Activated B cell treated with CpG ODN at 0.5 μM for 24 hours (primary cell): ENCODE measurements at regions not wholly inside any gene's neighbourhood (a gene's known extent, or its start where the extent isn't known, plus 50 kb on each side); places are given as distances from the start of the nearest gene placed in this dataset.

Experiments
- ATAC-seq: fragments of 200-7000 bp; cut with Tn5 transposase; one replicate; pipeline ENCODE4 v1.10.0; 2021; ENCODE audit warnings: low read depth, mild to moderate bottlenecking, moderate library complexity
- CTCF ChIA-PET: fragments of 350-600 bp; sonication (Branson Sonifier 250); formaldehyde crosslinking; loops from one replicate; lab custom pipeline; 2021; ENCODE audit warnings: antibody characterized with exemption; lab: Charles Lee
- POLR2A ChIA-PET: fragments of 350-600 bp; sonication (Branson Sonifier 250); formaldehyde crosslinking; loops from one replicate; lab custom pipeline; 2021; ENCODE audit warnings: antibody characterized with exemption; lab: Charles Lee
- DNase-seq: peaks from one replicate; pipeline ENCODE4 v3.0.0; 2022
- H3K27ac Mint-ChIP-seq: one replicate; pipeline ENCODE4 v1.8.0; 2020; ENCODE audit warnings: mixed read lengths
- H3K27me3 Mint-ChIP-seq: one replicate; pipeline ENCODE4 v1.8.0; 2021; ENCODE audit warnings: mixed read lengths
- H3K36me3 Mint-ChIP-seq: one replicate; pipeline ENCODE4 v1.8.0; 2021; ENCODE audit warnings: low read depth, mixed read lengths
- H3K4me1 Mint-ChIP-seq: one replicate; pipeline ENCODE4 v1.8.0; 2021; ENCODE audit warnings: mixed read lengths
- H3K4me3 Mint-ChIP-seq: one replicate; pipeline ENCODE4 v1.8.0; 2020; ENCODE audit warnings: mild to moderate bottlenecking, mixed read lengths
- H3K9me3 Mint-ChIP-seq: one replicate; pipeline ENCODE4 v1.8.0; 2020; ENCODE audit warnings: mixed read lengths
- intact Hi-C: fragments of 100-400 bp; cut with micrococcal nuclease; formaldehyde crosslinking; loops from one replicate; pipeline ENCODE4 v1.15.1; 2024
- TF ChIP-seq, protein P1 (sequence below): fragments of 200-600 bp; IDR thresholded peaks from one replicate; pipeline ENCODE4 v1.8.0; 2022; ENCODE audit warnings: antibody characterized with exemption, mild to moderate bottlenecking

DNA sequence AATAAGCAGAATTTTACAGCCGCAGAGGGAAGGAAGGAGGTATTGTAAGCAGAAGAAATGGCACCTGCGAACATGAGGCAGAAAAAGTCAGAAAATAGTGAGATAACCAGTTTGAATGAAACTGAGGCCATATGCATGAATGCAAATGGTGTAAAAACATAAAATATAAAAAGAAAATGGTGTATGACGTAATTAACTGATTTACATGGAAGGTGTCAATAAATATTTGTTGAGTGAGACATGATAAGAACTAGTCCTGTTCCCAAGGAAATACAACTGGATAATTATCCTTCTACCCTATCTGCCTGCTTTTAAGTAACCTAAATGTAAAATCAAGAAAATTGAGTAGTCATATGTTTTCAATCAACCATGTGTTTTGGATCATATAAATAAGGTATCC, 178.1 kb upstream of the TOX3 start:
- intact Hi-C loops: no loop called here
- Mint-ChIP-seq H3K4me3 (no peak overlapping the region), H3K27me3 (no peaks in the 10 kb centered on the region)

DNA sequence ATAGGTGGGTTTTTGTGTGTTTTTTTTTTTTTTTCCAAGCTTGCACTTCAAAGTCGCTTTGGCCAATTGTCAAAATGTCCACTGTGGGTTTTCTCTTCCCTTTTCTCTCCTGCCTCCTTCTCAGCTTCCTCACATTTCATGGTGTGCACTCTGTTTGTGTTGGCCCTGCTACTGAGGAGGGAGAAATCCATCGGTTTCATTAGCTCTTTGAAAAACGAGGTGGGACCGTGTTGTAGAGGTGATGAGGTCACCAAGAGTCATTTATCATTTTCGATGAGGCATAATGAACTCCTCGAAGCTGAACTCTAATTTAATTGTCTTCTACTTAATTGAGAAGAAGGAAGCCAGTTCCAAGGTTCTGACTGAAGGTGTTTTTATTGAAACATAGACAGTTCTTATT, 174.4 kb upstream of the TOX3 start:
- CTCF ChIA-PET: no interaction called here
- intact Hi-C loops: no loop called here
- DNase-seq: no peak

More for the DNA sequence above, 178.1 kb upstream of the TOX3 start:
- H3K27ac Mint-ChIP-seq: no peak overlapping the region
- TF ChIP-seq, protein P1, sequence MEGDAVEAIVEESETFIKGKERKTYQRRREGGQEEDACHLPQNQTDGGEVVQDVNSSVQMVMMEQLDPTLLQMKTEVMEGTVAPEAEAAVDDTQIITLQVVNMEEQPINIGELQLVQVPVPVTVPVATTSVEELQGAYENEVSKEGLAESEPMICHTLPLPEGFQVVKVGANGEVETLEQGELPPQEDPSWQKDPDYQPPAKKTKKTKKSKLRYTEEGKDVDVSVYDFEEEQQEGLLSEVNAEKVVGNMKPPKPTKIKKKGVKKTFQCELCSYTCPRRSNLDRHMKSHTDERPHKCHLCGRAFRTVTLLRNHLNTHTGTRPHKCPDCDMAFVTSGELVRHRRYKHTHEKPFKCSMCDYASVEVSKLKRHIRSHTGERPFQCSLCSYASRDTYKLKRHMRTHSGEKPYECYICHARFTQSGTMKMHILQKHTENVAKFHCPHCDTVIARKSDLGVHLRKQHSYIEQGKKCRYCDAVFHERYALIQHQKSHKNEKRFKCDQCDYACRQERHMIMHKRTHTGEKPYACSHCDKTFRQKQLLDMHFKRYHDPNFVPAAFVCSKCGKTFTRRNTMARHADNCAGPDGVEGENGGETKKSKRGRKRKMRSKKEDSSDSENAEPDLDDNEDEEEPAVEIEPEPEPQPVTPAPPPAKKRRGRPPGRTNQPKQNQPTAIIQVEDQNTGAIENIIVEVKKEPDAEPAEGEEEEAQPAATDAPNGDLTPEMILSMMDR: no peak
- H3K36me3 Mint-ChIP-seq: no peaks in the 10 kb centered on the region
- ChIA-PET POLR2A (no interaction called here), CTCF (no interaction called here)
- no peaks in the 10 kb centered on the region for H3K9me3 Mint-ChIP-seq
- DNase-seq: no peak
- no peak for ATAC-seq
- H3K4me1 Mint-ChIP-seq: no peaks in the 10 kb centered on the region

DNA sequence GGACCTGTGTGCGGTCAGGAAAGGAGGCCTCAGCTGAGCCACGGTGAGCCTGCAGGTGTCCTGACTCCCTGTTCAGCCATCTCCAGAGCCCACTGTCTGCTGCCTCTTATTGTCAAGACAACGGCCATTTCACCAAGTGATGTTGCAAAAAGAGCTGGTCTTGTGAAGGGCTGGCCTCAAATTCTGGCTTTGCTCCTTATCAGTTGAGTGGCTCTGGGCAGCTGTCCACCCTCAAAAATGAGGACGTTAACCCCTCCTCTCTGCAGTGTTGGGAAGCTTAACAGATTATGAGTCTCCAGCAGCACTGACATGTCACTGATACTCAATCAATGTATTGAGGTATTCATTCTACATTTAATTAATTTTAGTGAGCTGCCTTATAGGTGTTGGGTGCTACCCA, 171.1 kb upstream of the TOX3 start:
- no peak for ATAC-seq
- TF ChIP-seq, protein P1: no peak
- no peak for DNase-seq
- POLR2A ChIA-PET: no interaction called here
- Mint-ChIP-seq H3K9me3 (no peaks in the 10 kb centered on the region), H3K4me1 (no peaks in the 10 kb centered on the region), H3K36me3 (no peaks in the 10 kb centered on the region), H3K4me3 (no peak overlapping the region), H3K27ac (no peak overlapping the region), H3K27me3 (no peaks in the 10 kb centered on the region)
- CTCF ChIA-PET: no interaction called here
- intact Hi-C loops: no loop called here

More for the DNA sequence above, 174.4 kb upstream of the TOX3 start:
- Mint-ChIP-seq H3K9me3 (no peaks in the 10 kb centered on the region), H3K36me3 (no peaks in the 10 kb centered on the region), H3K4me3 (no peak overlapping the region), H3K4me1 (no peaks in the 10 kb centered on the region), H3K27me3 (no peaks in the 10 kb centered on the region), H3K27ac (no peak overlapping the region)
- POLR2A ChIA-PET: no interaction called here
- TF ChIP-seq, protein P1: no peak
- no peak for ATAC-seq

DNA sequence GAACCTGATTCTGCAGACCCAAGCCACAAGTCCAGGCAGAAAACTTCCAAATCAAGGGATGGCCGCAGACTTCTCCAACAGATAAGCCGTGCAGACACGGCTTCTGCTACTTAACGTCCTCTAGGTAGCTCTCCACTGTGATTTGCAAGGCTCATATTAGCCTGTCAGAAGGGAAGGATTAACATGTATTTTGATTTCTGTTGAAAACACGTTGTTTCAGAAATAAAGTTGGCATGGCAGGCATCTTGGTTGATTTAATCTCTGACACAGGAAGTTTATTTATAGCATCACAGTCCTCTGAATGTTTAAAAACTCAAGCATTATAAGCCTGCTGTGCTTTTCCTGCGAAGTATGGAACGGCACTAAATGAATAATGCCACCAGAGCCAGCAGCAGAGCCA, 166.8 kb upstream of the TOX3 start:
- Mint-ChIP-seq H3K4me1 (no peaks in the 10 kb centered on the region), H3K4me3 (no peak overlapping the region), H3K36me3 (no peaks in the 10 kb centered on the region), H3K9me3 (no peaks in the 10 kb centered on the region), H3K27me3 (no peaks in the 10 kb centered on the region), H3K27ac (no peak overlapping the region)
- no peak for ATAC-seq
- ChIA-PET POLR2A (no interaction called here), CTCF (no interaction called here)
- DNase-seq: no peak
- intact Hi-C loops: no loop called here
- TF ChIP-seq, protein P1: no peak

DNA sequence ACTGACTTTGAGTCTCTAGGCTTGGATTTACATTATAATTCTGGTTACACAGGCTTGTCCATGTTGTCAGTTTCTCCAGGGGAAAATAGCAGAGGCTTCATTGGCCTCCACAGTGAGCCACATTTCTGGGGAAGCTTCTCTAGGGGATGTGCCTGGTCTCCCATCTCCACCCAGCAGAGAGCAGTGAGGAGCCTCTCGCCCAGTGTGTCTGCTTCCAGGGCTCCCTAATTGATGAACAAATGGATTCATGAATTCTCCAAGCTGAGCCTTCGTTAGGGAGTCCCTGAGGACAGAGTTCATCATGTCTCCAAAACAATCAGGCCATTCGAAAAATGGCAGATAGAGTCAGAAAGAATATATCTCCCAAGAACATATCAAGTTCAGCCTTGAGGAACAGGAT, 162.4 kb upstream of the TOX3 start:
- Mint-ChIP-seq H3K4me3 (no peak overlapping the region), H3K9me3 (no peaks in the 10 kb centered on the region), H3K4me1 (no peaks in the 10 kb centered on the region), H3K36me3 (no peaks in the 10 kb centered on the region), H3K27ac (no peak overlapping the region), H3K27me3 (no peaks in the 10 kb centered on the region)
- ChIA-PET CTCF (no interaction called here), POLR2A (no interaction called here)
- DNase-seq (no peak), ATAC-seq (no peak)
- intact Hi-C loops: no loop called here
- TF ChIP-seq, protein P1: no peak
